ENCODE measurements at regions not wholly inside any gene's neighbourhood (a gene's known extent, or its start where the extent isn't known, plus 50 kb on each side); places are given as distances from the start of the nearest gene placed in this dataset.
"Not testable (repeated sequence)": the region's sequence is repeated elsewhere in the genome, so short reads cannot be mapped to it uniquely, and the experiment has no call there.

DNA sequence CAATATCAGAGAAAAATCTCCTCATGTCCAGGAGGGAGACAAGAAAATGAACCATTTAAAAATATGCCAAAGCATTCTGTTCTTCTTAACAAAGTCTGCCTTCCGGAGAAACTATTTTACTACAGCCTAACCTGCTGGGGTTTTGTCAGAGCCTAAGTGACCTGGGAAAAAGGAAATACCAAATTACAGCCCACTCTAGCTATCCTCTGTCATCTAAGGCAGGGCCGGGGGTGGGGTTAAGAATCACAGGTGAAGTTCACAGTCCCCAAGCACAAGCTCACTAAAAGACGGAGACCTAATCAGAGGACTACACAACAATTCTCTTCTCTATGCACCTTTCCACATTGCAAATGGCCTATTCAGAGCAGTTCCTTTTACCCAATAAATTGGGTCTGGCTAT lies 116.6 kb downstream of the TRIM42 start:
- no peaks in the 10 kb centered on the region for H3K36me3 ChIP-seq (ENCODE audit: control insufficient read depth in 2 of 2, extremely low read depth in 1 of 2, insufficient read depth in 1 of 2, low read length in 1 of 2)
- ChIA-PET POLR2A (no interaction called here), CTCF (no interaction called here)
- H3K27ac ChIP-seq (ENCODE audit: low read length), result no peak overlapping the region
- no peaks in the 10 kb centered on the region for H3K27me3 ChIP-seq (replicated peaks in 1 of 2; ENCODE audit: control insufficient read depth in 2 of 2, extremely low read depth in 1 of 2, insufficient read depth in 2 of 2, low read length in 1 of 2)
- Mint-ChIP-seq H3K27ac (no peak overlapping the region), H3K27me3 (no peaks in the 10 kb centered on the region), H3K4me3 (no peak overlapping the region), H3K4me1 (no peaks in the 10 kb centered on the region), H3K9me3 (peaks cover 16 to 36% (median 21%) of the 10 kb centered on the region in 3 donors), H3K36me3 (no peaks in the 10 kb centered on the region)
- no peak overlapping the region for H3K4me3 ChIP-seq (ENCODE audit: control insufficient read depth in 1 of 2, extremely low read depth in 1 of 2, low read length in 1 of 2)
- ATAC-seq (replicated peaks in 1 of 4) (no peak), DNase-seq (no peak)
- 86% methylated on average over 1 of the region's 3 CpGs for WGBS (ENCODE audit: insufficient coverage)
- no peaks in the 10 kb centered on the region for H3K4me1 ChIP-seq (ENCODE audit: control insufficient read depth in 1 of 2, extremely low read depth in 1 of 2, insufficient read depth in 2 of 2, low read length in 2 of 2)
- peaks cover 4% of the 10 kb centered on the region for H3K9me3 ChIP-seq

DNA sequence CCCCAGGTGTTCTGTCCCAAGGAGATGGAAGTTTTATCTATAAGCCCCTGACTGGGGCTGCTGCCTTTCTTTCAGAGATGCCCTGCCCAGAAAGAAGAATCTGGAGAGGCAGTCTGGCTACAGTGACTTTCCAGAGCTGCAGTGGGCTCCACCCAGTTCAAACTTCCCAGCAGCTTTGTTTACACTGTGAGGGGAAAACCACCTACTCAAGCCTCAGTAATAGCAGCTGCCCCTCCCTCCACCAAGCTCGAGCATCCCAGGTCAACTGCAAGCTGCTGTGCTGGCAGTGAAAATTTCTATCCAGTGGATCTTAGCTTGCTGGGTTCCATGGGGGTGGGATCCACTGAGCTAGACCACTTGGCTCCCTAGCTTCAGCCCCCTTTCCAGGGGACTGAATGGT lies 125.0 kb downstream of the TRIM42 start:
- H3K27me3 ChIP-seq (replicated peaks in 1 of 2; ENCODE audit: control insufficient read depth in 2 of 2, extremely low read depth in 1 of 2, insufficient read depth in 2 of 2, low read length in 1 of 2); H3K4me3 ChIP-seq (ENCODE audit: control insufficient read depth in 1 of 2, extremely low read depth in 1 of 2, low read length in 1 of 2); H3K27ac Mint-ChIP-seq; H3K4me3 Mint-ChIP-seq; H3K4me1 Mint-ChIP-seq; H3K9me3 ChIP-seq; DNase-seq; H3K27me3 Mint-ChIP-seq; ATAC-seq (replicated peaks in 1 of 4); H3K36me3 Mint-ChIP-seq; H3K4me1 ChIP-seq (ENCODE audit: control insufficient read depth in 1 of 2, extremely low read depth in 1 of 2, insufficient read depth in 2 of 2, low read length in 2 of 2); H3K36me3 ChIP-seq (ENCODE audit: control insufficient read depth in 2 of 2, extremely low read depth in 1 of 2, insufficient read depth in 1 of 2, low read length in 1 of 2); H3K27ac ChIP-seq (ENCODE audit: low read length); CTCF ChIA-PET; POLR2A ChIA-PET: not testable (repeated sequence)
- WGBS (ENCODE audit: insufficient coverage), result no CpG with 5 or more reads among the region's 1 CpG
- peaks cover 18 to 38% (median 22%) of the 10 kb centered on the region in 3 donors for H3K9me3 Mint-ChIP-seq

- Mint-ChIP-seq H3K9me3 (peaks cover 3 to 26% (median 5%) of the 10 kb centered on the region in 3 donors), H3K36me3 (no peaks in the 10 kb centered on the region), H3K27me3 (peaks cover 6 to 29% of the 10 kb centered on the region in 2 donors), H3K4me3 (no peak overlapping the region), H3K27ac (no peak overlapping the region), H3K4me1 (no peaks in the 10 kb centered on the region)
- Histone ChIP-seq H3K36me3 (ENCODE audit: control insufficient read depth in 2 of 2, extremely low read depth in 1 of 2, insufficient read depth in 1 of 2, low read length in 1 of 2) (no peaks in the 10 kb centered on the region), H3K27me3 (replicated peaks in 1 of 2; ENCODE audit: control insufficient read depth in 2 of 2, extremely low read depth in 1 of 2, insufficient read depth in 2 of 2, low read length in 1 of 2) (peaks cover 0 to 14% of the 10 kb centered on the region in 2 experiments), H3K4me1 (ENCODE audit: control insufficient read depth in 1 of 2, extremely low read depth in 1 of 2, insufficient read depth in 2 of 2, low read length in 2 of 2) (no peaks in the 10 kb centered on the region), H3K27ac (ENCODE audit: low read length) (no peak overlapping the region), H3K9me3 (no peaks in the 10 kb centered on the region), H3K4me3 (ENCODE audit: control insufficient read depth in 1 of 2, extremely low read depth in 1 of 2, low read length in 1 of 2) (no peak overlapping the region)
- no peak for DNase-seq
- 65% methylated on average over 2 of the region's 2 CpGs for WGBS (ENCODE audit: insufficient coverage)
- POLR2A ChIA-PET, result no interaction called here
- ATAC-seq (replicated peaks in 1 of 4), result no peak
- CTCF ChIA-PET, result no interaction called here
These were observed 131.5 kb downstream of the TRIM42 start for GRCh38 chr3:140809316-140809715.

DNA sequence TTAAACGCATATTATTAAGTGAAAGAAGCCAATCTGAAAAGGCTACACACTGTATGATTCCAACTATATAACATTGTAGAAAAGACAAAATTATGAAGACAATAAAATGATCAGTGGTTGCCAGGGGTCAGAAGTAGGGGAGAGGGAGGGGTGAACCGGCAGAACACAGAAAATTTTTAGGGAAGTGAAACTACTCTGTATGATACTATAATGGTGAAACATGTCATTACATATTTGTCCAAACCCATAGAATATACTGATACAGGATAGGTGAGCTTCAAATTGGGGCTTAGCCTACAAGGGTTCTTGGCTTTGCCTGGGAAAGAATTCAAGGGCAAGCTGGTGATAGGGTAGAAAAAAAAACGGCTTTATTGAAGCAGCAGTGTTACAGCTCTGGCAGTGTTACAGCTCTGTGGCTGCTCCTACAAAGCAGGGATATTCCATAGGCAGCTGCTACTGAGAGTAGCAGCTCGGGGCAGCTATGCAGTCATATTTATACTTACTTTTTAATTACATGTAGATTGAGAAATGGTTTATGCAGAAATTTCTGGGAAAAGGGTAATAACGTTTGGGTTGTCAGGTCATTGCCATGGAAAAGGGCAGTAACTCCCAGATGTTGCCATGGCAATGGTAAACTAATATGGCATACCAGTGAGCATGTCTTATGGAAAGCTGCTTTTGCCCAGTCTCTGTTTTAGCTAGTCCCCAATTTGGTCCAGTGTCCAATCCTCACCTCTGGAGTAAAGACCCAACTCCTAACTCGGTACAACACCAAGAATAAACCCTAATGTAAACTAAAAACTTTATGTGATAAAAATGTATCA lies 125.1 kb upstream of the SLC25A36 start:
- Mint-ChIP-seq H3K36me3 (no peaks in the 10 kb centered on the region), H3K27ac (no peak overlapping the region), H3K4me3 (no peak overlapping the region), H3K4me1 (no peaks in the 10 kb centered on the region), H3K27me3 (peaks cover 3% of the 10 kb centered on the region in 2 donors), H3K9me3 (peaks cover 3 to 16% (median 4%) of the 10 kb centered on the region in 3 donors)
- CTCF ChIA-PET, result no interaction called here
- DNase-seq, result no peak
- H3K9me3 ChIP-seq, result no peaks in the 10 kb centered on the region
- ATAC-seq (replicated peaks in 1 of 4), result no peak
- H3K4me1 ChIP-seq (ENCODE audit: control insufficient read depth in 1 of 2, extremely low read depth in 1 of 2, insufficient read depth in 2 of 2, low read length in 2 of 2), result no peaks in the 10 kb centered on the region
- no peak overlapping the region for H3K27ac ChIP-seq (ENCODE audit: low read length)
- POLR2A ChIA-PET, result interaction anchor here in 1 of 2 donors (0.5 to 0.6 kb wide), 2 partner anchors 746 to 930 kb away, joined by 4 to 7 read pairs; no protein-coding TSS in a partner anchor
- no CpG with 5 or more reads among the region's 6 CpGs for WGBS (ENCODE audit: insufficient coverage)
- H3K4me3 ChIP-seq (ENCODE audit: control insufficient read depth in 1 of 2, extremely low read depth in 1 of 2, low read length in 1 of 2), result no peak overlapping the region
- no peaks in the 10 kb centered on the region for H3K36me3 ChIP-seq (ENCODE audit: control insufficient read depth in 2 of 2, extremely low read depth in 1 of 2, insufficient read depth in 1 of 2, low read length in 1 of 2)
- peaks cover 0 to 6% of the 10 kb centered on the region in 2 experiments for H3K27me3 ChIP-seq (replicated peaks in 1 of 2; ENCODE audit: control insufficient read depth in 2 of 2, extremely low read depth in 1 of 2, insufficient read depth in 2 of 2, low read length in 1 of 2)

- H3K27me3 Mint-ChIP-seq, result peaks cover 0 to 3% of the 10 kb centered on the region in 2 donors
- no peaks in the 10 kb centered on the region for H3K4me1 Mint-ChIP-seq
- Histone ChIP-seq H3K27ac (ENCODE audit: low read length) (no peak overlapping the region), H3K36me3 (ENCODE audit: control insufficient read depth in 2 of 2, extremely low read depth in 1 of 2, insufficient read depth in 1 of 2, low read length in 1 of 2) (no peaks in the 10 kb centered on the region), H3K4me3 (ENCODE audit: control insufficient read depth in 1 of 2, extremely low read depth in 1 of 2, low read length in 1 of 2) (no peak overlapping the region), H3K27me3 (replicated peaks in 1 of 2; ENCODE audit: control insufficient read depth in 2 of 2, extremely low read depth in 1 of 2, insufficient read depth in 2 of 2, low read length in 1 of 2) (no peaks in the 10 kb centered on the region), H3K9me3 (no peaks in the 10 kb centered on the region), H3K4me1 (ENCODE audit: control insufficient read depth in 1 of 2, extremely low read depth in 1 of 2, insufficient read depth in 2 of 2, low read length in 2 of 2) (no peaks in the 10 kb centered on the region)
- ATAC-seq (replicated peaks in 1 of 4) (no peak), DNase-seq (no peak)
- WGBS (ENCODE audit: insufficient coverage), result no CpG with 5 or more reads among the region's 2 CpGs
- POLR2A ChIA-PET, result no interaction called here
- H3K4me3 Mint-ChIP-seq, result no peak overlapping the region
- H3K9me3 Mint-ChIP-seq, result no peaks in the 10 kb centered on the region
- no peak overlapping the region for H3K27ac Mint-ChIP-seq
- CTCF ChIA-PET, result no interaction called here
- no peaks in the 10 kb centered on the region for H3K36me3 Mint-ChIP-seq
These were observed 120.1 kb upstream of the SLC25A36 start for GRCh38 chr3:140821493-140821892.

- H3K9me3 Mint-ChIP-seq, result no peaks in the 10 kb centered on the region
- H3K4me1 Mint-ChIP-seq, result no peaks in the 10 kb centered on the region
- WGBS (ENCODE audit: insufficient coverage), result 86% methylated on average over 1 of the region's 3 CpGs
- Histone ChIP-seq H3K4me3 (ENCODE audit: control insufficient read depth in 1 of 2, extremely low read depth in 1 of 2, low read length in 1 of 2) (no peak overlapping the region), H3K36me3 (ENCODE audit: control insufficient read depth in 2 of 2, extremely low read depth in 1 of 2, insufficient read depth in 1 of 2, low read length in 1 of 2) (no peaks in the 10 kb centered on the region), H3K4me1 (ENCODE audit: control insufficient read depth in 1 of 2, extremely low read depth in 1 of 2, insufficient read depth in 2 of 2, low read length in 2 of 2) (no peaks in the 10 kb centered on the region), H3K27me3 (replicated peaks in 1 of 2; ENCODE audit: control insufficient read depth in 2 of 2, extremely low read depth in 1 of 2, insufficient read depth in 2 of 2, low read length in 1 of 2) (no peaks in the 10 kb centered on the region), H3K27ac (ENCODE audit: low read length) (no peak overlapping the region), H3K9me3 (no peaks in the 10 kb centered on the region)
- H3K27ac Mint-ChIP-seq, result no peak overlapping the region
- no peak overlapping the region for H3K4me3 Mint-ChIP-seq
- H3K27me3 Mint-ChIP-seq, result peaks cover 0 to 3% of the 10 kb centered on the region in 2 donors
- ATAC-seq (replicated peaks in 1 of 4), result no peak
- ChIA-PET CTCF (no interaction called here), POLR2A (no interaction called here)
- no peaks in the 10 kb centered on the region for H3K36me3 Mint-ChIP-seq
- no peak for DNase-seq
These were observed 119.1 kb upstream of the SLC25A36 start for GRCh38 chr3:140822401-140823047.
